ENCODE measurements at regions not wholly inside any gene's neighbourhood (a gene's known extent, or its start where the extent isn't known, plus 50 kb on each side); places are given as distances from the start of the nearest gene placed in this dataset.
A peak's percentile ranks its signal among the peaks of the same experiment; 100 is the strongest.

GRCh38 chr5:100691548-100691947 lies 156.4 kb downstream of the FAM174A start:
- in situ Hi-C loops (cut with MboI; ENCODE audit: low sequenced_read_pairs in 4 of 4): no loop called here
- DNase-seq (no peak), ATAC-seq (no peak)
- no peaks in the 10 kb centered on the region for H3K9me3 ChIP-seq
- intact Hi-C loops (cut with DNase I; ENCODE audit: low total_unique reads): no loop called here
- TF ChIP-seq POLR2A (IDR thresholded peaks at IDR 0.05) (no peak), CTCF (IDR thresholded peaks at IDR 0.05 in 4 of 5, conservative IDR thresholded peaks at IDR 0.05 in 1 of 5) (no peak)
- H3K27me3 ChIP-seq: no peaks in the 10 kb centered on the region
- H3K4me1 ChIP-seq: no peaks in the 10 kb centered on the region
- H3K4me3 ChIP-seq: no peak overlapping the region
- no peak overlapping the region for H3K27ac ChIP-seq
- no peaks in the 10 kb centered on the region for H3K36me3 ChIP-seq

- intact Hi-C loops (cut with DNase I; ENCODE audit: low total_unique reads): no loop called here
- H3K4me3 ChIP-seq: no peak overlapping the region
- H3K4me1 ChIP-seq: no peaks in the 10 kb centered on the region
- no peak for DNase-seq
- no peak overlapping the region for H3K27ac ChIP-seq
- no peak for ATAC-seq
- H3K9me3 ChIP-seq: no peaks in the 10 kb centered on the region
- TF ChIP-seq POLR2A (IDR thresholded peaks at IDR 0.05) (no peak), CTCF (IDR thresholded peaks at IDR 0.05 in 4 of 5, conservative IDR thresholded peaks at IDR 0.05 in 1 of 5) (no peak)
- in situ Hi-C loops (cut with MboI; ENCODE audit: low sequenced_read_pairs in 4 of 4): no loop called here
- H3K36me3 ChIP-seq: no peaks in the 10 kb centered on the region
- H3K27me3 ChIP-seq: no peaks in the 10 kb centered on the region
Measured at GRCh38 chr5:100693481-100693880, 158.3 kb downstream of the FAM174A start.

GRCh38 chr5:100694100-100694499 lies 158.9 kb downstream of the FAM174A start:
- H3K4me1 ChIP-seq: no peaks in the 10 kb centered on the region
- H3K36me3 ChIP-seq: no peaks in the 10 kb centered on the region
- no peak for TF ChIP-seq POLR2A (IDR thresholded peaks at IDR 0.05)
- TF ChIP-seq CTCF (IDR thresholded peaks at IDR 0.05 in 4 of 5, conservative IDR thresholded peaks at IDR 0.05 in 1 of 5): no peak
- in situ Hi-C loops (cut with MboI; ENCODE audit: low sequenced_read_pairs in 4 of 4): no loop called here
- no peak for ATAC-seq
- no peak overlapping the region for H3K4me3 ChIP-seq
- DNase-seq: no peak
- no peaks in the 10 kb centered on the region for H3K9me3 ChIP-seq
- no peaks in the 10 kb centered on the region for H3K27me3 ChIP-seq
- intact Hi-C loops (cut with DNase I; ENCODE audit: low total_unique reads): no loop called here
- no peak overlapping the region for H3K27ac ChIP-seq

- Histone ChIP-seq H3K9me3 (no peaks in the 10 kb centered on the region), H3K4me1 (no peaks in the 10 kb centered on the region), H3K27me3 (no peaks in the 10 kb centered on the region), H3K27ac (no peak overlapping the region), H3K36me3 (no peaks in the 10 kb centered on the region), H3K4me3 (no peak overlapping the region)
- intact Hi-C loops (cut with DNase I; ENCODE audit: low total_unique reads): no loop called here
- TF ChIP-seq CTCF (IDR thresholded peaks at IDR 0.05 in 4 of 5, conservative IDR thresholded peaks at IDR 0.05 in 1 of 5) (no peak), POLR2A (IDR thresholded peaks at IDR 0.05) (no peak)
- DNase-seq: no peak
- in situ Hi-C loops (cut with MboI; ENCODE audit: low sequenced_read_pairs in 4 of 4): no loop called here
- no peak for ATAC-seq
Measured at GRCh38 chr5:100697970-100698369, 162.8 kb downstream of the FAM174A start.

- Histone ChIP-seq H3K36me3 (no peaks in the 10 kb centered on the region), H3K4me3 (no peak overlapping the region), H3K27ac (no peak overlapping the region), H3K4me1 (no peaks in the 10 kb centered on the region), H3K27me3 (no peaks in the 10 kb centered on the region), H3K9me3 (no peaks in the 10 kb centered on the region)
- ATAC-seq (peak in 1 of 2 donors; percentile 52), DNase-seq (no peak)
- intact Hi-C loops (cut with DNase I; ENCODE audit: low total_unique reads): no loop called here
- in situ Hi-C loops (cut with MboI; ENCODE audit: low sequenced_read_pairs in 4 of 4): no loop called here
- TF ChIP-seq POLR2A (IDR thresholded peaks at IDR 0.05) (no peak), CTCF (IDR thresholded peaks at IDR 0.05 in 4 of 5, conservative IDR thresholded peaks at IDR 0.05 in 1 of 5) (peak in 2 of 5 experiments; percentile 15 to 37)
Measured at GRCh38 chr5:100706776-100707175, 171.6 kb downstream of the FAM174A start.
